H4 (cell line): ENCODE measurements at regions not wholly inside any gene's neighbourhood (a gene's known extent, or its start where the extent isn't known, plus 50 kb on each side); places are given as distances from the start of the nearest gene placed in this dataset.
A peak's percentile ranks its signal among the peaks of the same experiment; 100 is the strongest.

Experiments used
- DNase-seq: peaks from one replicate; pipeline ENCODE4 v3.0.0-alpha.2; 2015; ENCODE audit warnings: low spot score

- DNase-seq: no peak
Observed at GRCh38 chr16:73311857-73312723, 264.2 kb upstream of the ZFHX3 start.

GRCh38 chr16:73308771-73309170 is 260.8 kb upstream of the ZFHX3 start:
- no peak for DNase-seq

DNA sequence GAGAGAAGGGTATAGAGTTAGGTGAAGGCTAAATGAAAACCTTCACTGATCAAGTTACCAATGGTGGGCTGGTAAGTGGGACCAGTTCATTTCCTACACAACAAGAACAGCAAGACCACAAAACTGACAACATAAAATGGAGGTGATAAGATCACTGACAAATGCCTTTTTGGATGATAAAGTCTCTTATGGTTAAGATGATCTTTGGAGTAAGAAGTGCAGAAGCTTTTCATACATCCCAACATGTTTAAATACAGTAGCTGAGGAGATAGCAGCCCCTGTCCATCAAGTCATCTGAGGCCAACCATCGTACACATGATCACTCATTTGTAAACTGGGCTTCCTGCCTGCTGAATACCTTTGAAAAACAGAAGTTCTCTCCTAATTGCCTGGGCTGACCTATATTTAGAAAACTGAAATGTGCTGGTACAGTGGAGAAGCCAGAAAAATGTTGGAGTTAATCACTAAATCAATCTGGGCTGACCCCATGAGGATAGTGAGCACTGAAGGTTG is 259.0 kb upstream of the ZFHX3 start:
- no peak for DNase-seq

DNA sequence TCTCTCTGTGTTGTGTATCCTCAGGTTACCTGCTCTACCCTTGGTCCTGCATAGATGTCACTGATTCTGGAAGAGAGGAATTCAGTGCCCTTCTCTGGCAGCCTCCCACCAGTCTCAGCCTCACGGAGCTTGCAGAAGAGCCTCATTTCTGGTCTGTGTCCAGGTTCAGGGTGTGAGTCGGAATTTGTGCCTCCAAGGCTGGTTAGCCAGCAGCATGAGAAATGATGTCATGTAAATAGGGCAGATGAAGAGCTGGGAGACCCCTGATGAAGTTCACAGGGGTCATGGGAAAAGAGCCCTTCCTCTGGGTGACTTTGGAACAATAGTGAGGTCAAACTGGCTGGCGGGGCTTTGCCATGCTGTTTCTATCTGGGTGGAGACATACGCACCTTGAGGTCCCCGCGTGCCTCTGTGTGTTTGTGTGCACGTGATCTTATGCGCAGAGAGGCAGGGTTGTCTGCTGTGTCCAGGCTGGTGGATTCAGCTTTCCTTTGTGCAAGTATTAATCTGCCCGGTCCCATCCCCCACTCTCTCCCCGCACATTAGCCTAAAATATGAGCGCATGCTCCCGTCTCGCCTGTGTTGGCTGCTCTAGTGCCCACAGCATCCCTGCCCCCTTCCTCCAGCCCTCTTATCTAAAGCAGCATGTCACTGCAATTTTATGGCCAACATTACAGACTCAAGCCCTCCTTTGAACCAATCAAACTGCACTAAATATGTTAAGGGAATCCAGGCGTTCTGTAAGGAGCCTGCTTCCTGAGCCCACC is 256.3 kb upstream of the ZFHX3 start:
- DNase-seq: no peak

DNA sequence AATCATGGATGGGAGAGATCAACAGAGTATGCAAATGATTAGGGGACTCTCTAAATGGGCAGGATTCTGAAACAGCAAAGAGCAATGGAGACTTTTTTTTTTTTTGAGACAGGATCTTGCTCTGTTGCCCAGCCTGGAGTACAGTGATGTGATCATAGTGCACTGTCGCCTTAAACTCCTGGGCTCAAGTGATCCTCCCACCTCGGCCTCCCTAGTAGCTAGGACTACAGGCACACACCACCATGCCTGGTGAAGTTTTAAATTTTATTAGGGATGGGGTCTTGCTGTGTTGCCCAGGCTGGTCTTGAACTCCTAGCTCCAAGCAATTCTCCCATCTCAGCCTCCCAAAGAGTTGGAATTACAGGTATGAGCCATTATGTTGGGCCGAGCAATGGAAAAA is 255.0 kb upstream of the ZFHX3 start:
- DNase-seq: no peak

GRCh38 chr16:73301984-73302383 is 254.1 kb upstream of the ZFHX3 start:
- no peak for DNase-seq

- no peak for DNase-seq
Observed at GRCh38 chr16:73299346-73299745, 251.4 kb upstream of the ZFHX3 start.

GRCh38 chr16:73298562-73298961 is 250.6 kb upstream of the ZFHX3 start:
- peak; percentile 49 for DNase-seq

- no peak for DNase-seq
Observed at GRCh38 chr16:73290258-73290657, 242.3 kb upstream of the ZFHX3 start.

DNA sequence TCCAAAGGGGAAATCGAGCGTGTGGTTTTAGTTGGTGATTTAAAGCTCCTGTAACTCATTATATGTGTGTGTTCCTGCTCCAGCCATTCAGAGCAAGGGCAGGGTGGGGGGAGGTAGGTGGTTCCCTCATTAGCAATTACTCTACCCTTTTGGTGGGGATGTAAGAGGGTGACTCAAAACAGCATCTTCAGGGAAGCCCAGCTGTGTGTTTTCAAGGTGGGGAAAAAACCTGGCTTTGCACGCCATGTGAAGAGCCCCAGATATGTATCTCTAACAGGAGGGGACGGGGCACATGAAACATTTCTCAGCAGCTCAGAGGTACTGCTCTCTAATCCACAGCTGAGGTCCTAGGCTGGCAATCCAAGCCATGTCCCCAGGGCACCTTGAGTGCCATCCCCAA is 241.3 kb upstream of the ZFHX3 start:
- no peak for DNase-seq

- no peak for DNase-seq
Observed at GRCh38 chr16:73288520-73288919, 240.6 kb upstream of the ZFHX3 start.

GRCh38 chr16:73287859-73288405 is 240.0 kb upstream of the ZFHX3 start:
- no peak for DNase-seq

DNA sequence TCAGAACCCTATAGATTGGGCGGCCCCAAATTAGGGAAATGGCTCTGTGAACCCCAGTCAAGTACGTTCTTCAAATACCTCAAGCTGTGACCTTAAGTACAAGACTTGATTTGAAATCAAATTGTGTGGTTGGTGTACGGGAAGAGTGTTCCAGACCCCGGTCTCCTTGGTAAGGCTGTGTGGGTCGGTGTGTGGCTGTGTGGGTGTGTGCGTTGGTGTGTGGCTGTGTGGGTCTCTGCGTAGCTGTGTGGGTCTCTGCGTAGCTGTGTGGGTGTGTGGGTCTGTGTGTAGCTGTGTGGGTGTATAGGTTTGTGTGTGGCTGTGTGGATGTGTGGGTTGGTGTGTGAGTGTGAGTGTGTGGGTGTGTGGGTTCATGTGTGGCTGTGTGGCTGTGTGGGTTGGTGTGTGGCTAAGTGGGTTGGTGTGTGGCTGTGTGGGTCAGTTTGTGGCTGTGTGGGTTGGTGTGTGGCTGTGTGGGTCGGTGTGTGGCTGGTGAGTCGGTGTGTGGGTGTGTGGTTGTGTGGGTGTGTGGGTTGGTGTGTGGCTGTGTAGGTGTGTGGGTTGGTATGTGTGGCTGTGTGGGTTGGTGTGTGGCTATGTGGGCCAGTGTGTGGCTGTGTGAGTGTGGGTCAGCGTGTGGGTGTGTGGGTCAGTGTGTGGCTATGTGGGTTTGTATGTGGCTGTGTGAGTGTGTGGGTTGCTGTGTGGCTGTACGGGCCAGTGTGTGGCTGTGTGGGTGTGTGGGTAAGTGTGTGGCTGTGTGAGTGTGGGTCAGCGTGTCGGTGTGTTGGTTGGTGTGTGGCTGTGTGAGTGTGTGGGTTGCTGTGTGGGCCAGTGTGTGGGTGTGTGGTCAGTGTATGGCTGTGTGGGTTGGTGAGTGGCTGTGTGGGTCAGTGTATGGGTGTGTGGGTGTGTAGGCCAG is 238.7 kb upstream of the ZFHX3 start:
- DNase-seq: no peak

- DNase-seq: no peak
Observed at GRCh38 chr16:73285436-73286201, 237.7 kb upstream of the ZFHX3 start.

GRCh38 chr16:73280388-73280787 is 232.5 kb upstream of the ZFHX3 start:
- no peak for DNase-seq

- no peak for DNase-seq
Observed at GRCh38 chr16:73279451-73279850, 231.5 kb upstream of the ZFHX3 start.

DNA sequence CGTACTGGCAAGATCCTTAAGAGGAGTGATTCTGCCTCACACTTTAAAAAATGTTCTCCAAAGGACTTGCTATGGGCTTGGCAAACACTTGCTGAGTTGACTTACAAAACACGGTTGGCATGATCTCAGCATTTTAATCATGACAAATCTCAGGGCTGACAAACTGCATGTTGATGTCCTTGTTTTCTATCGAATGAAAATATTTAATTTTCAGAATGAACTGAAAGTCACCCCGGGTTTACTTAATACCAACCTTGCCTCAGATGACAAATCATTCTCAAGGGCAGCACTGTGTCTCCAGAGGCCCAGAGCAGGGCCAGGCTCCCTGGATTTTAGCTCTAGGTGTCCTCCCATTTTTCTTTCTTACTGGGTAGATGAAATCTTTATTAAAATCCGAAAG is 229.1 kb upstream of the ZFHX3 start:
- DNase-seq: no peak

DNA sequence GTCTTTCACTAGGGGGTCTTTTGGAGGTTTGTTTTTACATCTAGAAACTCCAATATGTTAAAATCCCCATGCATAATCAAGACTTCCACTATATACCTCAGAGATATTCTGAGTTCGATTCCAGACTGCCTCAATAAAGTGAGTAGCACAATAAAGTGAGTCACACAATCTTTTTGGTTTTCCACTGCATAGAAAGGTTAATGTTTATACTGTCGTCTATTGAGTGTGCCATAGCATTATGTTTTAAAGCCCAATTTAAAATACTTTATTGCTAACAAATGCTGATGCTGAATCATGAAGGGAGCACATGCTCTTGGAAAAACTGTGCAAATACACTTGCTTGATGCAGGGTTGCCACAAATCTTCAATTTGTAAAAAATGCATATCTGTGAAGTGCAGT is 227.5 kb upstream of the ZFHX3 start:
- DNase-seq: no peak

- DNase-seq: no peak
Observed at GRCh38 chr16:73275024-73275423, 227.1 kb upstream of the ZFHX3 start.

- DNase-seq: no peak
Observed at GRCh38 chr16:73274140-73274539, 226.2 kb upstream of the ZFHX3 start.
